MCF 10A (cell line): ENCODE measurements at regions not wholly inside any gene's neighbourhood (a gene's known extent, or its start where the extent isn't known, plus 50 kb on each side); places are given as distances from the start of the nearest gene placed in this dataset.

Experiments
- BruUV-seq: library from RNA; stranded (reverse); fragments of 400-500 nt; replicated peaks from 2 replicates; lab custom pipeline; 2021; lab: Mats Ljungman, UMichigan
- CTCF ChIA-PET: fragments of 300-600 bp; sonication (Branson Sonifier 250); formaldehyde crosslinking; extraction: SDS; loops from one replicate; lab custom pipeline; 2021; ENCODE audit warnings: antibody characterized with exemption, inconsistent platforms; lab: Yijun Ruan, JAX
- POLR2A ChIA-PET: fragments of 300-600, 350-650 bp; sonication (Branson Sonifier 250); formaldehyde crosslinking; extraction: SDS; loops from one replicate; lab custom pipeline; 2020; ENCODE audit warnings: antibody characterized with exemption, inconsistent platforms; lab: Yijun Ruan, JAX
- DNase-seq: peaks from one replicate; pipeline ENCODE4 v3.0.0-alpha.2; 2018; ENCODE audit not compliant: unreplicated experiment
- H3K27ac Mint-ChIP-seq: one replicate; pipeline ENCODE4 v1.8.0; 2022; ENCODE audit warnings: mild to moderate bottlenecking, low read depth, mixed read lengths; ENCODE audit not compliant: unreplicated experiment
- H3K27me3 Mint-ChIP-seq: one replicate; pipeline ENCODE4 v1.8.0; 2022; ENCODE audit warnings: mixed read lengths; ENCODE audit not compliant: insufficient read depth, unreplicated experiment
- H3K36me3 Mint-ChIP-seq: one replicate; pipeline ENCODE4 v1.8.0; 2022; ENCODE audit warnings: mild to moderate bottlenecking, moderate library complexity, mixed read lengths; ENCODE audit not compliant: insufficient read depth, unreplicated experiment
- H3K4me1 Mint-ChIP-seq: one replicate; pipeline ENCODE4 v1.8.0; 2022; ENCODE audit warnings: mixed read lengths; ENCODE audit not compliant: insufficient read depth, unreplicated experiment
- H3K4me3 Mint-ChIP-seq: one replicate; pipeline ENCODE4 v1.8.0; 2022; ENCODE audit warnings: mild to moderate bottlenecking, moderate library complexity, mixed read lengths; ENCODE audit not compliant: unreplicated experiment
- H3K9me3 Mint-ChIP-seq: one replicate; pipeline ENCODE4 v1.8.0; 2022; ENCODE audit warnings: mixed read lengths; ENCODE audit not compliant: unreplicated experiment
- intact Hi-C: fragments of 100-400 bp; cut with micrococcal nuclease; formaldehyde crosslinking; loops from 2 replicates; pipeline ENCODE4 v1.14.1; 2022
- TF ChIP-seq, protein P1 (sequence below): fragments of 200-600 bp; IDR thresholded peaks from one replicate; pipeline ENCODE4 v1.8.0; 2022; ENCODE audit warnings: antibody characterized with exemption, mild to moderate bottlenecking; ENCODE audit not compliant: unreplicated experiment

DNA sequence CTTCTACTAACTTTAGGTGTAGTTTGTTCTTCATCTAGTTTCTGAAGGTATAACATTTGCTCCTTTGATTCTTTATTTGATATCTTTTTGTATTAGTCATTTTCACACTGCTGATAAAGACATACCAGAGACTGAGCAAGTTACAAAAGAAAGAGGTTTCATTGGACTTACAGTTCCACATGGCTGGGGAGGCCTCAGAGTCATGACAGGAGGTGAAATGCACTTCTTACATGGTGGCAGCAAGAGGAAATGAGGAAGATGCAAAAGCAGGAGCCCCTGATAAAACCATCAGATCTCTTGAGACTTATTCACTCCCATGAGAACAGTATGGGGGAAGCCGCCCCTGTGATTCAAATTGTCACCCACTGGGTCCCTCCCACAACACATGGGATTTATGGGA lies 544.4 kb upstream of the DSEL start:
- ChIA-PET POLR2A (no interaction called here), CTCF (no interaction called here)
- Mint-ChIP-seq H3K9me3 (no peaks in the 10 kb centered on the region), H3K4me1 (no peaks in the 10 kb centered on the region), H3K27me3 (no peaks in the 10 kb centered on the region), H3K36me3 (no peaks in the 10 kb centered on the region), H3K4me3 (no peak overlapping the region), H3K27ac (no peak overlapping the region)
- no peak for DNase-seq
- TF ChIP-seq, protein P1, sequence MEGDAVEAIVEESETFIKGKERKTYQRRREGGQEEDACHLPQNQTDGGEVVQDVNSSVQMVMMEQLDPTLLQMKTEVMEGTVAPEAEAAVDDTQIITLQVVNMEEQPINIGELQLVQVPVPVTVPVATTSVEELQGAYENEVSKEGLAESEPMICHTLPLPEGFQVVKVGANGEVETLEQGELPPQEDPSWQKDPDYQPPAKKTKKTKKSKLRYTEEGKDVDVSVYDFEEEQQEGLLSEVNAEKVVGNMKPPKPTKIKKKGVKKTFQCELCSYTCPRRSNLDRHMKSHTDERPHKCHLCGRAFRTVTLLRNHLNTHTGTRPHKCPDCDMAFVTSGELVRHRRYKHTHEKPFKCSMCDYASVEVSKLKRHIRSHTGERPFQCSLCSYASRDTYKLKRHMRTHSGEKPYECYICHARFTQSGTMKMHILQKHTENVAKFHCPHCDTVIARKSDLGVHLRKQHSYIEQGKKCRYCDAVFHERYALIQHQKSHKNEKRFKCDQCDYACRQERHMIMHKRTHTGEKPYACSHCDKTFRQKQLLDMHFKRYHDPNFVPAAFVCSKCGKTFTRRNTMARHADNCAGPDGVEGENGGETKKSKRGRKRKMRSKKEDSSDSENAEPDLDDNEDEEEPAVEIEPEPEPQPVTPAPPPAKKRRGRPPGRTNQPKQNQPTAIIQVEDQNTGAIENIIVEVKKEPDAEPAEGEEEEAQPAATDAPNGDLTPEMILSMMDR, result no peak
- no TSS peak for BruUV-seq
- intact Hi-C loops, result no loop called here

DNA sequence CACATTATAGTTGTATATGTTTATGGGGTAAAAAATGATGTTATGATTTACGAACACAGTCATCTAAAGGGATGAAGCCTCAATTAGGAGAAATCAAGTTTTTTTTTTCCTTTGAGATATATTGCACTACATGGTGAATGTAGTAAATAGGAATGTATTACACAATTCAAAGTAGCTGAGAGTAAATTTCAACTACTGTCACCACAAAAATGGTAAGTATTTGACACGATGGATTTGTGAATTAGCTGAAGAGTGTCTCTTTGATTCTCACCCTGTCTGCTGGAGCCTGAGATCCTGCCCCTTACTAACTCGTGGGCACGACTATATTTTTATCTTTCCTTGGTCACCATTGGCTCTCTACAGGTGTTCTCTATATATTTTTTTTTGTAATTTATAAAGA lies 540.4 kb upstream of the DSEL start:
- CTCF ChIA-PET, result no interaction called here
- Mint-ChIP-seq H3K9me3 (no peaks in the 10 kb centered on the region), H3K4me1 (no peaks in the 10 kb centered on the region), H3K36me3 (no peaks in the 10 kb centered on the region), H3K27me3 (no peaks in the 10 kb centered on the region), H3K27ac (no peak overlapping the region), H3K4me3 (no peak overlapping the region)
- no TSS peak for BruUV-seq
- intact Hi-C loops, result no loop called here
- no peak for DNase-seq
- POLR2A ChIA-PET, result no interaction called here
- TF ChIP-seq, protein P1, result no peak

DNA sequence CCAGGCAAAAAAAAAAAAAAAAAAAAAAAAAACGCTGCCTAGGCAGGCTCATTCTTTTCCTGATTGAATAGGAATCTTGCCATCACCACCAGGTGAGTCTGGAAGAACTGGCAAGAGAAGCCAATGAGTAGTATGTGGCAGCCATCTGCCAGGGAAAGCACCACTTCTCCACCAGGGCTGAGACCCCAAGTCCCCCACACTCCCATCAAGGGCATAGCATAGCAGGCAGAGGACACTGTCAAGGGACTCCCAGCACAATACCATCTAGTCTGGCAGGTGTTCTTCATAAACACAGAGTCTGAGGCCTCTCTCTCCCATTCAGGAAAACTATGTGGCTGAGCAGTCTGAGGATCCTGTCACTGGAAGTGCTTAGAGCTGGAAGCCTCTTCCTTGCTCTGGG lies 538.1 kb upstream of the DSEL start:
- Mint-ChIP-seq H3K27me3 (no peaks in the 10 kb centered on the region), H3K36me3 (no peaks in the 10 kb centered on the region), H3K9me3 (no peaks in the 10 kb centered on the region), H3K27ac (no peak overlapping the region), H3K4me3 (no peak overlapping the region), H3K4me1 (no peaks in the 10 kb centered on the region)
- TF ChIP-seq, protein P1, result no peak
- ChIA-PET CTCF (no interaction called here), POLR2A (no interaction called here)
- no TSS peak for BruUV-seq
- intact Hi-C loops, result no loop called here
- DNase-seq, result no peak

DNA sequence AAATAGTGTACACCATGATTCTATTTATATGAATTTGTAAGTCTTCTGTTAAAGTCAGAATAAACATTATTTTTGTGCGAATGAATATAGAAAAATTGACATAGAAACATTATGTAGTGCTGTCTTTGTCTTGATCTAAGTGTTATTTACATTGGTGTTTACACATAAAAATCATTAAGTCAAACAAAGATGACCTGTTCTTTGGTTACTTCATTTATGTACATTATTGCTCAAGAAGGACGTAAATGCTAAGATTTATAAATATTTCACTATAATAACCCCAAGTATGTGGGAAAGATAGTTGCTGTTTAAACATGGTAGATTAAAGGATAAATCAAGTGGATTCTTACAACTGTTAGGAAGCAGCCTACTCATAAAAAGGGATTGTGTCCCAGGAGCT lies 536.8 kb upstream of the DSEL start:
- H3K4me1 Mint-ChIP-seq, result no peaks in the 10 kb centered on the region
- DNase-seq, result no peak
- no TSS peak for BruUV-seq
- H3K36me3 Mint-ChIP-seq, result no peaks in the 10 kb centered on the region
- intact Hi-C loops, result no loop called here
- H3K27ac Mint-ChIP-seq, result no peak overlapping the region
- no peaks in the 10 kb centered on the region for H3K27me3 Mint-ChIP-seq
- H3K9me3 Mint-ChIP-seq, result no peaks in the 10 kb centered on the region
- ChIA-PET CTCF (no interaction called here), POLR2A (no interaction called here)
- TF ChIP-seq, protein P1, result no peak
- H3K4me3 Mint-ChIP-seq, result no peak overlapping the region
